Stimulated activated CD8-positive, alpha-beta memory T cell treated with anti-CD3 and anti-CD28 coated beads, Interleukin-12 subunit alpha, Interleukin-12 subunit beta, amount 100 ng/mL, for 24 hours (primary cell): ENCODE measurements at regions not wholly inside any gene's neighbourhood (a gene's known extent, or its start where the extent isn't known, plus 50 kb on each side); places are given as distances from the start of the nearest gene placed in this dataset.

Source experiments
- DNase-seq: peaks from one replicate; pipeline ENCODE4 v3.0.0-alpha.2; 2020; ENCODE audit errors: extremely low read depth

GRCh38 chr13:21318891-21319532 lies 140.1 kb downstream of the ZDHHC20 start:
- DNase-seq: no peak

GRCh38 chr13:21319869-21320641 lies 139.0 kb downstream of the ZDHHC20 start:
- DNase-seq: no peak

- no peak for DNase-seq
Measured at GRCh38 chr13:21320642-21321034, 138.5 kb downstream of the ZDHHC20 start.

- no peak for DNase-seq
Measured at GRCh38 chr13:21321269-21321668, 137.8 kb downstream of the ZDHHC20 start.

GRCh38 chr13:21322327-21322965 lies 136.7 kb downstream of the ZDHHC20 start:
- no peak for DNase-seq
